Lower leg skin (tissue), 4 donors: ENCODE measurements at regions not wholly inside any gene's neighbourhood (a gene's known extent, or its start where the extent isn't known, plus 50 kb on each side); places are given as distances from the start of the nearest gene placed in this dataset.

Experiments used
- DNase-seq, 2 donors: peaks; one replicate each; pipeline ENCODE4 v3.0.0-alpha.2; 2019; ENCODE audit warnings: low spot score in 2 of 2
- H3K4me3 ChIP-seq: fragments of 200-600 bp; sonication (generic); 2 replicates; pipeline ENCODE4 v1.5.1; 2017; ENCODE audit warnings: mild to moderate bottlenecking, low read depth; ENCODE audit not compliant: poor library complexity, severe bottlenecking
- POLR2A ChIP-seq, 2 donors: fragments of 450-650 bp; IDR thresholded peaks; one replicate each; pipeline ENCODE4 v1.6.1; 2016 to 2017; ENCODE audit warnings: antibody characterized with exemption in 2 of 2, mild to moderate bottlenecking in 1 of 2, moderate library complexity in 1 of 2
- WGBS, 2 donors: methylation state at CpG; one replicate each; pipeline ENCODE4 v1.1.5; 2018; 5-methylcytosine and 5-hydroxymethylcytosine counted together
- intact Hi-C: fragments of 100-400 bp; cut with DNase I; formaldehyde crosslinking; loops from one replicate; pipeline ENCODE4 v1.15.0; 2023; ENCODE audit warnings: low total_unique reads
- TF ChIP-seq, protein P1 (sequence below), 3 donors: fragments of 450-650 bp; IDR thresholded peaks; one replicate each; pipeline ENCODE4 v1.5.1; 2016; ENCODE audit warnings: antibody characterized with exemption in 3 of 3, mild to moderate bottlenecking in 3 of 3, moderate library complexity in 2 of 3

DNA sequence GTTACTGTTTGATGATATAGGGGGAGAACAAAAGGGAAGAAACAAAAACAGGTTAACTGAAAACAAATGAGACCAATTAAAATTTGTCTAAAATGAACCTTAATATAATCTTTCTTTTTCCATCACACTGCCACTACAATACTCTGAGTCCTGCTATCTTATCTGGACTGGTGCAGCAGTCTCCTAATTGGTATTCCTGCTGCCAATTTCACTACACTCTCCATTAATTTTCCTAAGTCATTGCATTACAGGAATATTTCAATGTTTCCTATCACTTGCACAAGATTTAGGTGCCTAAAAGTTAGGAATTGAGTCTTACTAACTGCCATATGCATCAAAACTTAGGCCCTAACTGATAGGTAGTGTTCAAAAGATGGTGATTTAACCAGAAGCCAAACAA, 884.9 kb upstream of the MGAT4C start:
- no peak for DNase-seq
- intact Hi-C loops = no loop called here
- TF ChIP-seq, protein P1, sequence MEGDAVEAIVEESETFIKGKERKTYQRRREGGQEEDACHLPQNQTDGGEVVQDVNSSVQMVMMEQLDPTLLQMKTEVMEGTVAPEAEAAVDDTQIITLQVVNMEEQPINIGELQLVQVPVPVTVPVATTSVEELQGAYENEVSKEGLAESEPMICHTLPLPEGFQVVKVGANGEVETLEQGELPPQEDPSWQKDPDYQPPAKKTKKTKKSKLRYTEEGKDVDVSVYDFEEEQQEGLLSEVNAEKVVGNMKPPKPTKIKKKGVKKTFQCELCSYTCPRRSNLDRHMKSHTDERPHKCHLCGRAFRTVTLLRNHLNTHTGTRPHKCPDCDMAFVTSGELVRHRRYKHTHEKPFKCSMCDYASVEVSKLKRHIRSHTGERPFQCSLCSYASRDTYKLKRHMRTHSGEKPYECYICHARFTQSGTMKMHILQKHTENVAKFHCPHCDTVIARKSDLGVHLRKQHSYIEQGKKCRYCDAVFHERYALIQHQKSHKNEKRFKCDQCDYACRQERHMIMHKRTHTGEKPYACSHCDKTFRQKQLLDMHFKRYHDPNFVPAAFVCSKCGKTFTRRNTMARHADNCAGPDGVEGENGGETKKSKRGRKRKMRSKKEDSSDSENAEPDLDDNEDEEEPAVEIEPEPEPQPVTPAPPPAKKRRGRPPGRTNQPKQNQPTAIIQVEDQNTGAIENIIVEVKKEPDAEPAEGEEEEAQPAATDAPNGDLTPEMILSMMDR (IDR thresholded peaks at IDR 0.05) = no peak
- TF ChIP-seq POLR2A (IDR thresholded peaks at IDR 0.05) = no peak
- H3K4me3 ChIP-seq = no peak overlapping the region

DNA sequence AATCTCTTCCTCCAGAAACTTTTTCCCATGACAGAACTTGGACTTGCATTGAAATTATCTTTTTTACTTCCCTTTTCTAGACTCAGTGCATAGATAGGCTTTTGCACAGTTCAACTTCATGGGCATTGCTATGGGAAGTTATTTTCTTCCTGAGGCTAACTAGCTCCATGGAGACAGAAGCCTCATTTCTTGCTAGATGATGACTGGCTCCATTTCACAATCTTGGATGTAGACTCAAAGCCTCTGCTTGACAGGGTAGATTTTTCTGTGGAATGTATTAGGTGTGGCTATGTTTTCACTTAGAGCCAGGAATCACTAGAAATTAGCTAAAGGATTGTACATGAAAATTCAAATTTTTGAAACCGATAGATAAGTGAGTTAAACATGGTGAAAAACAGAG, 884.1 kb upstream of the MGAT4C start:
- no peak for TF ChIP-seq POLR2A (IDR thresholded peaks at IDR 0.05)
- TF ChIP-seq, protein P1 (IDR thresholded peaks at IDR 0.05) = no peak
- no peak for DNase-seq
- WGBS, 2 donors = 66 to 67% methylated on average over 1 of the region's 1 CpG
- intact Hi-C loops = no loop called here
- no peak overlapping the region for H3K4me3 ChIP-seq

DNA sequence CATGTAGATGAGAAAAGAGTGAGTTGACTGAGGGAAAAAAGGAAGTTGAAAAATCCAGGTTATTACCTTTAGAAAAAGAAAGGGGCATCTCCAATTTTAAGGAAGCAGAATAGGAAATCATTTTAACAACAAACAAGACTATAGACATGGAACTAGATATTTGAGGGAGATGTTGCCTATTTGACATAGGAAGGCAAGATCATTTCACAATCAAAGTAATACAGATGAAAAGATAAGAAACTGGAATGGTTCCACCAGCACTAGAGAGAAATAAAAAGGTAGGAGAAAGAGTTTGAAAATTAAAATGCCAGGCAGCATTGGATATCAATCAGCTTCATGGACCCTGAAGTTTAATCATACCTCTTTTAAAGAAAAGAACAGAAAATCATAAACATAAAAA, 881.0 kb upstream of the MGAT4C start:
- H3K4me3 ChIP-seq = no peak overlapping the region
- intact Hi-C loops = no loop called here
- DNase-seq = no peak
- TF ChIP-seq, protein P1 (IDR thresholded peaks at IDR 0.05) = no peak
- TF ChIP-seq POLR2A (IDR thresholded peaks at IDR 0.05) = no peak

DNA sequence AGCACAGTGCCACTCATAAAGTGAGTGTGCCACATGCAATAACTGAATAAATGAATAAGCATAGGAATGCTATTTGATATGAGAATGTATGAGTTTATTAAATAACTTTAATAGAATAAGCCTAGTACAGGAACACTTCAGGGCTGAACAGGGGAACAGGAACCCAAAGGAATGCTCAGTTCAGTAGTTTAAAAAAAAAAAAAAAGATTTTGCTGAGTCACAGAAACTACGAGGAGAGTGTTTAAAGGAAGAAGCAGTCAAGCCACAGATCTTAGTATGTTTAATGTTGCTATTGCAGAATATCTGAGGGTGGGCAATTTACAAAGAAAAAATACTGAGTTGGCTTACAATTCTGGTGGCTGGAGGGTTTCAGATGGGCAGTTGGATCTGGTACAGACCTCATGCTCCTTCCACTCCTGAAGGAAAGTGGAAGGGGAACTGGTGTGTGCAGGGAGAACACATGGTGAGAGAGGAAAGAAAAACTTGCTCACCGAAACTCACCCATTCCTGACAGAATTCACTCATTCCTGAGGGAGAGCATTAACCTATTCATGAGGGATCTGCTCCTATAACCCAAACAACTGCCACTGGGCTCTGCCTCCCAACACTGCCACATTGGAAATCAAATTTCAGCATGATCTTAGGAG, 880.3 kb upstream of the MGAT4C start:
- TF ChIP-seq, protein P1 (IDR thresholded peaks at IDR 0.05) = no peak
- no peak for TF ChIP-seq POLR2A (IDR thresholded peaks at IDR 0.05)

DNA sequence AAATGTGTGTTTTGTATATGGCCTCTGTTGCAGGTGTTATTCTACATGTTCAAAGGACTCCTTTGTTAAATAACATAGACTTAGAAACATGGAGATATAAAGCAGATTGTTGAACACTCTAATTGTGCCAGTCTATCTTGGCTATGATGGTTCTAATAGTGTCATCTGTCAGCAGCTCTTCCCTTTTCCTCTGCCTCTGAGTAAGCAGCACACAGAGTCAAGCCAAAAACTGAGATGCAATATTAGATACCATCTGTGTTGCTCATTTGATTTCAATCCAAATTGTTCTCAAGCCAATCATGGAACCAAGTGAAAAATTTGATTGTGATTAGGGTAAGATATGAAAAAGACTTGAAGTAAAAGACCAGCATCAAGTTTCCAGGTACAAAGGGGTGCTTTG, 871.1 kb upstream of the MGAT4C start:
- TF ChIP-seq POLR2A (IDR thresholded peaks at IDR 0.05) = no peak
- TF ChIP-seq, protein P1 (IDR thresholded peaks at IDR 0.05) = no peak
- DNase-seq = no peak
- intact Hi-C loops = no loop called here
- no peak overlapping the region for H3K4me3 ChIP-seq

More for the DNA sequence above, 880.3 kb upstream of the MGAT4C start:
- 44 to 46% methylated on average over 2 of the region's 2 CpGs for WGBS, 2 donors
- DNase-seq = no peak
- H3K4me3 ChIP-seq = no peak overlapping the region
- intact Hi-C loops = no loop called here

DNA sequence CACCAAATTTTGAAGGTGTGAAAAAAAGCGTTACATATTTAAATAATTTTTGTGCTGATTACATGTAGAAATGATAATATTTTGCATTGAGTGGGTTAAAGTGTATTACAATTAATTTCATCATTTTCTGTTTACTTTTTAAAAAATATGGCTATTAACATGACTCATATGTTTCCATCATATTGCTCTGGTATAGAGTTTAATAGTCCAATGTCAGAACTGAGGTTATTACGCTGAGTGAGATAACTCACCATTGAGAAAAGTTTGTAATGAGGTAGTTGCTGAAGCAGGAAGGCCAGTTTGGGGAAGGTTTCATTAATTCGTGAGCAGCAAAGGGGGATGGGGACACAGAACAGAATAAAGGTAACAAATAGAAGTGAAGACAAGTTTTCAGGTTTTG, 865.7 kb upstream of the MGAT4C start:
- H3K4me3 ChIP-seq = no peak overlapping the region
- no peak for DNase-seq
- intact Hi-C loops = no loop called here
- 71 to 92% methylated on average over 3 of the region's 3 CpGs for WGBS, 2 donors
- TF ChIP-seq POLR2A (IDR thresholded peaks at IDR 0.05) = no peak
- TF ChIP-seq, protein P1 (IDR thresholded peaks at IDR 0.05) = no peak
